ENCODE measurements at regions not wholly inside any gene's neighbourhood (a gene's known extent, or its start where the extent isn't known, plus 50 kb on each side); places are given as distances from the start of the nearest gene placed in this dataset.

DNA sequence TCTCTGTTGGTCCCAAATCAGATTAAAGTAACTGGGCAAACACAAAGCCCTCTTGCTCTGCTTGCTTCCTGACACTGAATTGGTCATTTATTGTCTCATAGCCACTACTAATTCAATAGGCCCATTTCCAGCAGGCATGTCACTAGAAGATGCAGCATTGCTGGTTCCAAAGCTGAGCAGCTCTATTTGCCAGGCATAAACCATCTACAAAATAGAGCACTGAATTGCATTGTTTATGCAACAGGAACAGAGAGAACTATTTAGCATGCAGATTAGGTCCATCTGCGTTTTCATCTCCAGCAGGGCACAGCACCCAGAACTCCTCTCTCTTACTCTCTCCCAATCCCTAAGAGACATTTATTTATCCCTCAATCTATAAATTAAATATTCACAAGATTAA, 227.6 kb downstream of the SUCLG1 start:
- in situ Hi-C loops (cut with HindIII; ENCODE audit: low pct_unique_long_range_greater_than_20kb, low sequenced_read_pairs): no loop called here
- Histone ChIP-seq H3K4me1 (ENCODE audit: control insufficient read depth, insufficient read depth, low read length) (no peaks in the 10 kb centered on the region), H3K4me3 (ENCODE audit: low read depth in 2 of 2, low read length in 2 of 2) (no peak overlapping the region), H3K27me3 (ENCODE audit: control insufficient read depth, insufficient read depth, low read length) (no peaks in the 10 kb centered on the region), H3K9me3 (ENCODE audit: control insufficient read depth, insufficient read depth, low read depth, low read length) (no peaks in the 10 kb centered on the region), H3K36me3 (ENCODE audit: control insufficient read depth, insufficient read depth, low read length) (no peaks in the 10 kb centered on the region), H3K27ac (ENCODE audit: low read length) (no peak overlapping the region)
- intact Hi-C loops (cut with micrococcal nuclease; ENCODE audit: unreplicated experiment): no loop called here
- no TSS peak for BruUV-seq (replicated peaks)
- ATAC-seq (no peak), DNase-seq (ENCODE audit: low read depth, low spot score) (no peak)
- POLR2A ChIA-PET: no interaction called here
- TF ChIP-seq POLR2AphosphoS5 (IDR thresholded peaks at IDR 0.05; ENCODE audit: low read depth, low read length): no peak
- TF ChIP-seq, protein P1, sequence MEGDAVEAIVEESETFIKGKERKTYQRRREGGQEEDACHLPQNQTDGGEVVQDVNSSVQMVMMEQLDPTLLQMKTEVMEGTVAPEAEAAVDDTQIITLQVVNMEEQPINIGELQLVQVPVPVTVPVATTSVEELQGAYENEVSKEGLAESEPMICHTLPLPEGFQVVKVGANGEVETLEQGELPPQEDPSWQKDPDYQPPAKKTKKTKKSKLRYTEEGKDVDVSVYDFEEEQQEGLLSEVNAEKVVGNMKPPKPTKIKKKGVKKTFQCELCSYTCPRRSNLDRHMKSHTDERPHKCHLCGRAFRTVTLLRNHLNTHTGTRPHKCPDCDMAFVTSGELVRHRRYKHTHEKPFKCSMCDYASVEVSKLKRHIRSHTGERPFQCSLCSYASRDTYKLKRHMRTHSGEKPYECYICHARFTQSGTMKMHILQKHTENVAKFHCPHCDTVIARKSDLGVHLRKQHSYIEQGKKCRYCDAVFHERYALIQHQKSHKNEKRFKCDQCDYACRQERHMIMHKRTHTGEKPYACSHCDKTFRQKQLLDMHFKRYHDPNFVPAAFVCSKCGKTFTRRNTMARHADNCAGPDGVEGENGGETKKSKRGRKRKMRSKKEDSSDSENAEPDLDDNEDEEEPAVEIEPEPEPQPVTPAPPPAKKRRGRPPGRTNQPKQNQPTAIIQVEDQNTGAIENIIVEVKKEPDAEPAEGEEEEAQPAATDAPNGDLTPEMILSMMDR (IDR thresholded peaks at IDR 0.05): no peak
- TF ChIP-seq SIN3A (IDR thresholded peaks at IDR 0.05; ENCODE audit: borderline replicate concordance, insufficient read depth, low read depth, low read length): no peak
- no peak for TF ChIP-seq TCF7L2 (IDR thresholded peaks at IDR 0.05; ENCODE audit: low read depth, low read length)
- TF ChIP-seq, protein P2, sequence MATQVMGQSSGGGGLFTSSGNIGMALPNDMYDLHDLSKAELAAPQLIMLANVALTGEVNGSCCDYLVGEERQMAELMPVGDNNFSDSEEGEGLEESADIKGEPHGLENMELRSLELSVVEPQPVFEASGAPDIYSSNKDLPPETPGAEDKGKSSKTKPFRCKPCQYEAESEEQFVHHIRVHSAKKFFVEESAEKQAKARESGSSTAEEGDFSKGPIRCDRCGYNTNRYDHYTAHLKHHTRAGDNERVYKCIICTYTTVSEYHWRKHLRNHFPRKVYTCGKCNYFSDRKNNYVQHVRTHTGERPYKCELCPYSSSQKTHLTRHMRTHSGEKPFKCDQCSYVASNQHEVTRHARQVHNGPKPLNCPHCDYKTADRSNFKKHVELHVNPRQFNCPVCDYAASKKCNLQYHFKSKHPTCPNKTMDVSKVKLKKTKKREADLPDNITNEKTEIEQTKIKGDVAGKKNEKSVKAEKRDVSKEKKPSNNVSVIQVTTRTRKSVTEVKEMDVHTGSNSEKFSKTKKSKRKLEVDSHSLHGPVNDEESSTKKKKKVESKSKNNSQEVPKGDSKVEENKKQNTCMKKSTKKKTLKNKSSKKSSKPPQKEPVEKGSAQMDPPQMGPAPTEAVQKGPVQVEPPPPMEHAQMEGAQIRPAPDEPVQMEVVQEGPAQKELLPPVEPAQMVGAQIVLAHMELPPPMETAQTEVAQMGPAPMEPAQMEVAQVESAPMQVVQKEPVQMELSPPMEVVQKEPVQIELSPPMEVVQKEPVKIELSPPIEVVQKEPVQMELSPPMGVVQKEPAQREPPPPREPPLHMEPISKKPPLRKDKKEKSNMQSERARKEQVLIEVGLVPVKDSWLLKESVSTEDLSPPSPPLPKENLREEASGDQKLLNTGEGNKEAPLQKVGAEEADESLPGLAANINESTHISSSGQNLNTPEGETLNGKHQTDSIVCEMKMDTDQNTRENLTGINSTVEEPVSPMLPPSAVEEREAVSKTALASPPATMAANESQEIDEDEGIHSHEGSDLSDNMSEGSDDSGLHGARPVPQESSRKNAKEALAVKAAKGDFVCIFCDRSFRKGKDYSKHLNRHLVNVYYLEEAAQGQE (IDR thresholded peaks at IDR 0.05; ENCODE audit: insufficient read depth in 1 of 2, low read depth in 2 of 2, low read length in 1 of 2): no peak
- CTCF ChIA-PET: no interaction called here

DNA sequence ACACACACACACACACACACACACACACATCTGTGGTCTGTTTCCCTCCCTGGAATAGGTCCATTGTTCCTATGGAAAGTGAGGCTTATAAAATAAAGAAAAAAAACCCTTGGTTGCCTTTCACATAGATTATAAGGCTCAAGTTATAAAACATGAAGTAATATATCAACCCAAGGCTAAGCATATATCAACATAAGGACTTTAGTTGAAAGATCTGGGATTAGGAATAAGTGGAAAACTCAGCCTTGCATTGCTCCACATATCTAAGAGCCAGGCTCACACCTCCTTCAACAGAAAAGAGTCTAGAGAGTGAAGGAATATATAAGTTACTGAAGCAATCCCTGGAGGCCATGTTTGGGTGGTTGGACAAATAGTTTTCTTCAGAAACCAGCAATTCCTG, 235.0 kb downstream of the SUCLG1 start:
- intact Hi-C loops (cut with micrococcal nuclease; ENCODE audit: unreplicated experiment) (no loop called here), in situ Hi-C loops (cut with HindIII; ENCODE audit: low pct_unique_long_range_greater_than_20kb, low sequenced_read_pairs) (no loop called here)
- DNase-seq (ENCODE audit: low read depth, low spot score) (no peak), ATAC-seq (no peak)
- POLR2A ChIA-PET: no interaction called here
- H3K27me3 ChIP-seq (ENCODE audit: control insufficient read depth, insufficient read depth, low read length): no peaks in the 10 kb centered on the region
- BruUV-seq (replicated peaks): no TSS peak
- CTCF ChIA-PET: no interaction called here
- H3K4me1 ChIP-seq (ENCODE audit: control insufficient read depth, insufficient read depth, low read length): no peaks in the 10 kb centered on the region
- no peaks in the 10 kb centered on the region for H3K36me3 ChIP-seq (ENCODE audit: control insufficient read depth, insufficient read depth, low read length)
- TF ChIP-seq TCF7L2 (IDR thresholded peaks at IDR 0.05; ENCODE audit: low read depth, low read length) (no peak), SIN3A (IDR thresholded peaks at IDR 0.05; ENCODE audit: borderline replicate concordance, insufficient read depth, low read depth, low read length) (no peak), POLR2AphosphoS5 (IDR thresholded peaks at IDR 0.05; ENCODE audit: low read depth, low read length) (no peak)
- TF ChIP-seq, protein P1 (IDR thresholded peaks at IDR 0.05): no peak
- TF ChIP-seq, protein P2 (IDR thresholded peaks at IDR 0.05; ENCODE audit: insufficient read depth in 1 of 2, low read depth in 2 of 2, low read length in 1 of 2): no peak
- H3K9me3 ChIP-seq (ENCODE audit: control insufficient read depth, insufficient read depth, low read depth, low read length): no peaks in the 10 kb centered on the region
- H3K4me3 ChIP-seq (ENCODE audit: low read depth in 2 of 2, low read length in 2 of 2): no peak overlapping the region
- no peak overlapping the region for H3K27ac ChIP-seq (ENCODE audit: low read length)

All from Panc1 (cell line).